ENCODE measurements at regions not wholly inside any gene's neighbourhood (a gene's known extent, or its start where the extent isn't known, plus 50 kb on each side); places are given as distances from the start of the nearest gene placed in this dataset.
A peak's percentile ranks its signal among the peaks of the same experiment; 100 is the strongest.

DNA sequence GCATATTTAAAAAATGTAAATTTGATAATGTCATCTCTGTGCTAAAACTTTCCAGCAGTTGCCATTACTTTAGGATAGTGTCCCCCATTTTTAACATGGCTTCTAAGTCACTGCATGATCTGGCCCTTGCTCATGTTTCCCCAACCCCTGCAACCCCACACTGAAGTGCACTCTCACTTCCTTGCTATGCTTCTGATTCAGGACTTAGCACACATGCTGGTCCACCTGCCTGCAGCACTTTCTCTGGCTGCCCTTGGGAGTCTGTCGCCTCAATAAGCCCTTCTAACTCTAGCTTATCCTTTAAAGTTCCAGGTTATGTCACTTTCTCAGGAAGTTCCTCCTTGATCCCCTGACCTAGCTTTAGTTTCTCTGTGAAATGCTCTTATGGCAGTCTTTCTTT is 241.0 kb downstream of the POSTN start:
- DNase-seq = no peak

DNA sequence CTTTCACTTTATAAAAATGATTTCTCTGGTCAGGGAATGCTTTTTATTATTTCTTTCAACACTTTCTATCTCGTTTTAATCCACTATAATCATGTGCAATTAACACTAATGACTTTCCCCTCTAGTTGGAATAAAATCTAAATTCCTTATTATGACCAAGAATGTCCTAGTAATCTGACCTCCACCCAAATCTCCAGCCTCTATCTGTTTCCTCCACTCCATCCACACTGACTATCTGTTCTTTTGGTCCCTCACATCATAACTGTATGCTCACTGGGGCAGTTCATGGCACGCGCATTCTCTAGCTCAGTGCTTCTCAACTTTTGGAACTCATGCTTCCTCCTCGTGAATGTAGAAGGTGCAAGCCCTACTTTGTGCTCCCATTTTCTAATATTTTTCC is 244.7 kb downstream of the POSTN start:
- no peak for DNase-seq

DNA sequence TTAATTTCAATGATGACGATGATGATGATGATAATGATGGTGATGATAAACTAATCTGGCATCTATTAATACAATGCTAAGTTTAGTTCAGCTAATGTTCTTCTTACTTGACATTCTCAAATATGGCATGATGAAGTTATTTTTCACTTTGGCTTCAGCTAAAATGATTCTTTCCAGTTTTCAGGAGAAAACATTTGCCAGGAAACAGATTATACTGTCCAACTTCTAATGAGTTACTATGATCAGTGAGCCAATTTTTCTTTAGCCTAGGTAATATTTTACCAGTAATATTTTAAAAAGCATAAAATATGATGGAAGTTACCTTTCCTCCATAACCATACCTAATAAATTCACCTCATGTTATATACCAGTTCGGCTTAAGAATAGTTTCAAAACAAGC is 245.7 kb upstream of the CSNK1A1L start:
- no peak for DNase-seq

DNA sequence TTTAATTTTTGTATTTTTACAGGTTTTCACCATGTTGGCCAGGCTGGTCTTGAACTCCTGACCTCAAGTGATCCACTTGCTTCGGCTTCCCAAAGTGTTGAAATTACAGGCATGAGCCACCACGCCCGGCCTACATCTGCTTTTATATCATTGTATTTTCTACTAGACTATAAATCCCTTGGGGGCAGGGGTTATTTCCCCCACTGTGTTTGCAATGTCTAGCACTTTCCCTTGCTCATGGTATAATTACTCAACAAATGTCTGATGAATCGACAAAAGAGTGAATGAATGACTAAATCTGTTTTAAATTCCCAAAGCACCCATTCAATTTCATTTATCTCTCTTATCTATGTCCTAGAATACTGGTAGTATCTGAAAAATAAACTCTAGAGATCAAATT is 244.5 kb upstream of the CSNK1A1L start:
- peak; percentile 34 for DNase-seq

DNA sequence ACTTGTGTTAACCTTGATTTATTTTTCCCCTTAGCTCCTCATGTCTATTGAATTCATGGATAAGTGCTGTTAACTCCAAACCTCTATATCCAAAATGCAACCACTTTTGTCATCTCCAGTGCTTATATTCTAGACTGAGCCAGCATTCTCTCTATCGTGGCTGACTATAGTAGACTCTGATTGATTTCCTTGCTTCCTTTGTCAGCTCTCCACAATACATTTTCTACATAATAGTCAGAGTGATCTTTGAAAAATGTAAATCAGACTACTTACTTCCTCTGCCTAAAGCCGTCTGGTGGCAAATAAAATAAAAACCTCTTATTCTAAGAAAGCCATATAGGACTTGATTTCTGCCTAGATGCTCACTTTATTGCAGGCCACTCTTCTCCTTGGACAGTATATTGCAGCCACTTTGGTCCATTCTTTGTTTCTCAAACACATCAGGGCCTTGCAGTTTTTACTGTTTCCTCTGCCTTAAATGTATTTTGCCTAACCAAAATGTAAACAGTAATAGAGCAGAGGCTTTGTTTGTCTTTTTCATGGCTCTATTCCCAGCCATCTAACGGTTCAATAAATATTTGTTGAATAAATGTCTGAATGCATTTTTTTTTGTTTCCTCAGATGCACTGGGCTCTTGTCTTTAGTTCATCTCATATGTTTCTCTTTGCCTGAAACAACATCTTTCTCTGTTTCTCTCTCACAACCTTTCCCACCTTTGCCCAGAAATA is 243.6 kb upstream of the CSNK1A1L start:
- no peak for DNase-seq

DNA sequence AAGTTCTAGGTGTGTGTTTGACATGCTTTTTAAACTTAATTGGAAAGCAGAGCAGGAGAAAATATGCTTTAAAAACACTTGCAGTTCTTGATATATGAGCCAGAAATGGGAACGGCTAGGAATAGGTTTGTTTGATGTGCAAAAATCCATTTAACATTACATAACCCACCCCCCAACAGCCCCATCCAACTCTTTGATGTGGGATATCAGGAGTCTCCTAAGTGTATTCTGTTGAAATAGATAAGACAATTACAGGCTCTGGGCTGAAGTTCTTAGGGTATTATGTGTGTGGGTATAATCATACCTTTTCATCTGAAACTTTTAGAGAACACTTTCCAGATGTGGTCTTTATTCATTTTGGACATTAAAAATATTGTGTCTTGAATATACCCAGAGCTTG is 240.4 kb upstream of the CSNK1A1L start:
- DNase-seq = no peak

DNA sequence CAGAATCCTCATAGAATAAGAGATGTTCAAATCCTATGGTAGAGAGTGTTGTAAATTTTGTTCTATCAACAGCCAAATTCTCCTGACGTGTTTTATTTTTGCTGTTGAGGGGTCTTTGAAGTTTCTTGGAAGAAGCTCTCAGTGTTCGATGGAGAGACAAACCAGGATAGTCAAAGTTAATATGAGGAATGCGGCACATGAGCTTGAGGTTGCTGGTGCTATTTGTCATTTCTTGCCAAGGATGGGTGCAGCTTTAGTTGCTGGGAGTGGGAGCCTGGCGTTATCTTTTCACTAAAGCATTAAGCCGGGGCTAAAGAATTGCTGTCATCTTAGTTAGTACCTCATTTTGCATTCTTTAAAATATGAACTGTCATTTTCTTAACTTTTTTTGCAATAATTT is 239.9 kb upstream of the CSNK1A1L start:
- DNase-seq = no peak

DNA sequence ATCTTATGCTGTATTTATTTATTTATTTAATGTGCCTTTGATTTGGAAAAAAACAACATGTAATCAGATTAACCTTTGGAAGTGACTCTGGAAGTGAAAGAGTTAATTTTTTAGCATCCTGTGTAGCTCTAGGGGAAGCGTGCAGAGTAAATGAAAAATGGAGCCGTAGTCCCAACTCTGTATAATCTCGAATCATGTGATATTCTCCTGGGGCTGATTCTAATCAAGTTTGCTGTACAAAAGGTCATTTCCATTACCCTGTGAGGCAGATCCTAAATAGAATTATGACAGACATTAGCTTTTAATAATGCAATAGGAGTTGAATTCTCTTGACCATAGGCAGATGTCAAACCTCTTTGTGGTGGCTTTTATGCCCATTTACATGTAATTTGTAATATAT is 238.6 kb upstream of the CSNK1A1L start:
- DNase-seq = no peak

DNA sequence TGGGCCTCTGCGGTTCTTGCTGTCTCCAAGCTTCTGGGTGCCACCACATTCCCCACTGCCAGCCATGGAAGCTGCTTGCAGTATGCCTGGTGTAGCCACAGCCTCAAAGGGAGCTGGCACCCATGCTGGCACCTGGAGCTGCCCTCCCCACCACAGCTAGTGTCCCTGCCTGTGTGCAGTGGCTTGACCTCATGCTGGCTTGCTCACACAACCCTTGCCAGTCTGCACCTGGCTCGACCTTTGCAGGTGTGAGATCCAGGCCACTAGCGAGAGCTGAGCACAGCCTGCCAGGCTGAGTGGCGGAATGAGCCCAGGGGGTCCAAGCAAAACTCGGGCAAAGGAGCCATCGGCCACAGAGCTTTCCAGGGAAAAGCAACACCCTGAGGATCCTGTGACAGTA is 236.7 kb upstream of the CSNK1A1L start:
- DNase-seq = no peak

DNA sequence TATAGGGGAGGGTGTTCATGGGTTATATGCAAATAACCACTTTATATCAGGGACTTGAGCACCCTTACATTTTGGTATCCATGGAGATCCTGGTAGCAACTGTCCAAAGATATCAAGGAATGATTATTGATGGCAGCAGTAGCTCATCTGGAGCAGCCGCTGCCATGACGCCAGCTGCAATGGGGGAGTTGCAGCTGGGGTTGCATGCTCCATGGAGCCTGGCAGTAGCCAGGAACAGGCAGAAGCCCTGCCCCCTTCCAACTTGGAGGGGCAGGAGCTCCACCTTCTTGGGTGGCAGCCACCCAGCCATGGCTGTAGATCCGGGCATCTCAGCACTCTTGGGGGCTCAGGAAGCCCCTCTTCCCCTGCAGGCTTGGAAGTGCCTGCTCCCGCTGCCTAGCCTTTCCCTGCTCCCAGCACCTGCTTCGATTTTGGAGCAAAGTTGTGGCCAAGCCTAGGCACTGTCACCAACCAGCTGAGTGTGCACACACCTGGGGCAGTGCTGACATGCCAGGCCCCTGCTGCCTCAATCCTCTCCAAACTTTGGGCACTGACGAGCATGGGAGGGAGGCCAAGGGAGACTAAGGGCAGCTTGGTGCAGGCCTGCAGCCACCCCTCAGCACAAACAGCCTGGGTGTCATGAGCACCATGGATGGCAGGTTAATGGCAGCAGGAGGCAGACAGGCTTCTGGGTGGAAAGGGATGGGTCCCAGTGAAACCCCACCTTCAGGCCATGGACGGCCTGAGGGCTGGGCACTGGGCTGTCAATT is 235.6 kb upstream of the CSNK1A1L start:
- DNase-seq = no peak

DNA sequence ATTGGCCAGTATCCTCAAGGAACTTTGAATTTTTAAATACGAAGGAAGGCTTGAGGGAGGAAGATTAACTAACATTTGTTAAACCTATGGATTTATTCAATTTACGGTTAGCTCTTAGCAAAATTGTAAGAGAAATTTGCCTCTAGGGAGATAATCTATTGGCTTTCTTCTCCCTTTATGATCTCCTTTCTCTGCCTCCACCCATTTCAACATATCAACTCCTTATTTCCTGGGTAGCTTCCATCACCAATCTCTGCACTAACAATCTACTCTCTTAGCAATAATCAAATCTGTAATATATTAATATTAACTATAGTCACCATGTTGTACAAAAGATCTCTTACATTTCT is 233.9 kb upstream of the CSNK1A1L start:
- no peak for DNase-seq

DNA sequence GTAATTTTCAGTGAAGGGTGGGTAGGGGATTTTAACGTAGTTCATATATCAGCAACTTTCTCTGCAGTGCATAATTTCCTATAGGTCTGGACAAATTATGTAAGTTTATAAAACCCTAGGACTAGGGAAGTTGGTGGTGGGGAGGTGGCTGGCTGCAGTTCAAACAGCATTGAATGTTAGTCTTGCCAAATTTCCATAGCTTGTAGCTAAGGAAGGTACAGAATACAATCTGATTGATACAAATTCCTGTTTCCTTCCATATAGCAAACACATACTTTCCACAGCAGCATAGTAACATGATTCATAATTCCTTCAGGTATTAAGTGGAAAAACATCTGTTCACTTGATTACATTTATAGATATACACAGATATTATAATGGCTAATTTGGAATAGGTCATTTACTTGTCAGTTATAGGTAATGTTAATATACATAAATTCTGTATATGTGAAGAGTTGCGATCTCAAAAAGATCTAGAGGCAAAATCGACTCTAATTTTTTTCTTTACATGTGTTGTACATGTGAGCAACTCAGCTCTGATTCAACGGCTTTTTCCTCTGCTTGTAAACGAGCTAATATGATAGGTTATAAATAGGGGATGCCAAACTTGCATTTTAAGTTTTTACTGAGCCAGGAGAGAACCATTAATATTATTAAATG is 233.4 kb upstream of the CSNK1A1L start:
- DNase-seq = peak; percentile 44

DNA sequence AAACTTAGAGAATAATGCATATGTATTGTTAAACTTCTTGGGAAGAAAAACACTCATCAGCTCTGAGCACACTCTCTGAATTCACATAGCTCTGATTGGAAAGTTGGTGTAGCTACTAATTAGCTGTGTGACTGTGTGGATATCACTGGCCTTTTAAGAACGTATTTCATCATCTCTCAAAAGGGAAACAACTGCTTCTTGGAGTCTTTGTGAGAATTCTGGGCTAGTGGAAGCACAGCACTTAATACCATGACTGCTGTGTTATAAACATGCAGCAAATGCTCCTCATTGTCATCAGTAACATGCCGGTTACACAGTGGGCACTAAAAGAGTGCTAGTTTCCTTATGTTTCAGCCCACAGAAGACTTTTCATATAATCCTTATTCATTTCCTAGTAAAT is 220.9 kb upstream of the CSNK1A1L start:
- DNase-seq = no peak

DNA sequence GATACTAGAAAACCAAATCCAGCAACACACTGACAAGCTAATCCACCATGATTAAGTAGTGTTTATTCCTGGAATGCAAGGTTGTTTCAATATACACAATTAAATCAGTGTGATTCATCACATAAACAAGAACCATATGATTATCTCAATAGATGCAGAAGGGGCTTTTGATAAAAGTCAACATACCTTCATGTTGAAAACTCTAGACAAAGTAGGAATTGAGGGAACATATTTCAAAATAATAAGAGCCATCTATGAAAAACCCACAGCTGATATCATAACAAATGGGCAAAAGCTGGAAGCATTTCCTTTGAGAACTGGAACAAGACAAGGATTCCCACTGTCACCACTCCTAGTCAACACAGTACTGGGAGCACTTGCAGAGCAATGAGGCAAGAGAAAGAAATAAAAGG is 213.6 kb upstream of the CSNK1A1L start:
- peak; percentile 80 for DNase-seq

DNA sequence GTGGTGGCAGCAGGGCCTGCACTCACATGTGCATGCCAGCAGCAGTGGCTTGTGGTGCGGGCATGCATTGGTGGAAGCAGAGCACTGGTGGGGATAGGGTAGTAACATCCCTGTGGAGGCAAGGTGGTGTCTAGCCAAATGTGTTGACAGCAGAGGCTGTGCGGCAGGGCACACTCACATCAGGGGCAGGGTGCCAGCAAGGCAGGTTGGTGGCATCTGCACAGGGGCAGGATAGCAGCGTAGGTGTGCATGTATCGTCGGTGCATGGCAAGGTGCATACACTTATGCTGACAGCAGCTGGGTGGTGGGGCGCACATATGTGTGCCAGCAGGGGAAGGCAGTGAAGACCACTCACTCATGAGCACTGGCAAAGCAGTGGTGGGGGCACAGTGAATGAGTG is 211.5 kb upstream of the CSNK1A1L start:
- DNase-seq = no peak

DNA sequence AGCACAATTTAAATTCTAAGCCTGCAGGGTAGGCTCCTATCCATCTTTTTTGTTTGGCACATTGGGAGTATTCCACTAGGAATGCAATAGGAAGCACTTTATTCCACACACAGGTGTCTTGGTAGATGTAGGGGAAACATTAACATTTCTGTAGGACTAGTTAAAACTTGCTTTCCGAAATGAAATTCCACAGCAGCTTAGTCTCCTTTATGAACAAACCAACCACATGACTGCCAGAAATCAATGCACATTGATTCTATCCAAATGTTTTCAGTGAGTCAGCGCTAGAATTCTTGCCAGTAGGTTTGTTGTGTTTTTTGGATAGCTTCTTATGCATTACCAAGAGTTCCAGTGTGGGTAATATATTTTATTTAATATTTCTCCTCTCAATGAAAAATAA is 207.9 kb upstream of the CSNK1A1L start:
- peak; percentile 98 for DNase-seq

DNA sequence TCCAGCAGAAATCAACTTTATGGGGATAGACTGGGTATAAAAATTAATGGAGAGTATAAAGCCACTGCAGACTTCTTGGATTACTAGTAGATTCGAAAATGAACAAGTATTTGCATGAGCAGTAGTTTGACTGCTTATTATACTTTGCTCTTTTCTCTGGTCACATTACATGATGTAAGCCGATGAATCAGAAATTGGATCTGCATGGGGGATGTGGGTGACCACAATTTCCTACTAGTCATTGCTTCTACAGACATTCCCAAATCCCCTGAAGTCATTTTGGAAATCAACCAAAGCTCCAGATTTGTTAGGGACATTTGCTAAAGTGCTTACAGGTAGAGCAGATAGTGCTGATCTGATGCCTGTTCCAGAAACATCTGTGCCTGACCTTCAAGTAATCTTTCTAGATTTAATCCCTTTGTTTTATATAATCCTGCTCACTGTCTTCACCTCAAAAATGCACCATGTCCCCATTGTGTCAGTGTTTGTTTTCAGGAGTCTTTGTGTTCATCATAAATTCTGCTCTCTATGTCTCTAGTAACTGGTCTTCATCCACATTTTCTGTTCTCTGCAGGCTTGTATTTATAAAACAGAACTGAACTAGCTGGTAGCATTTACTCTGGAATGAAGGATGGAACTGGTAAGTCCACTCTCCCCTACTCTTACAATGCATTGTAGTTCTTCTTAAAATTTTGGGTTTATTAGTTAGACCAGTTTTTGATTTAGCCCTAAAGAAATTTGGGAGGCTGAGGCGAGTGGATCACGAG is 201.5 kb upstream of the CSNK1A1L start:
- DNase-seq = peak; percentile 98

DNA sequence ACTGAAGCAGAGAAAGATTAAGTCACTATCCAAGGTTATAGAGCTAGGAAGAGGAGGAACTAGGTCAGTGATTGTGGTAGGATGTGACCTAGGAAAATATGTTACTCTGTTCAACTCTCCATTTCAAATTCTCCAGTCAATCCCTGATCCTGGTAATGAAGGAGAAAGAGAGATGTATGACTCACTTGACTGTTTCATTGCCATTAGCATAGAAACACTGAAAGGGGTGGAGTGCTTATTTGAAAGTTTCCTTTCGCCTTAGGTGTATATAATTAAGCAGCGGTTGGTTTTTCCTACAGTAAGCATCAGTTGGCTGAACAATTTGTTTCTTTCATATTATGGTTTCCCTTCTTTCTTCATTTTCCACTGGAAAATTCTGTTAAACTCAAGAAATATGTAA is 198.1 kb upstream of the CSNK1A1L start:
- peak; percentile 23 for DNase-seq

DNA sequence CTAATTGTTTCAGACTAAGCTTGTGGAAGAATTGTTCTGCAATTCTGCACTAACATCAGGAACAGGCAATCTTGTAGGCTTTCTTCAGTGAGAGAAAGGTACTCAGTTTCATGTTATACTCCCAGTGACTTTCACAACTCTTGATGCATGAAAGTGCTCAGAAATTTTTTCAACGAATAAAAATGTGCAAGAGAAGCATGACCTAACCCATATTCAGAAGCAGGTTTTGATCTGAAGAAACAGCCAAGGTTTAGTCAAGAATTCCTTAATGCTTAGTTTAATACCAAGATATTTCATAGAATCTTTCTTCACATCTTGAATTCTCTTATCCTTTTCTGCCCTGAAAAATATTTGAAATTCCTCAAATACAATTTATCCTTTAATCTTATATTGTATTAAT is 197.2 kb upstream of the CSNK1A1L start:
- peak; percentile 64 for DNase-seq

DNA sequence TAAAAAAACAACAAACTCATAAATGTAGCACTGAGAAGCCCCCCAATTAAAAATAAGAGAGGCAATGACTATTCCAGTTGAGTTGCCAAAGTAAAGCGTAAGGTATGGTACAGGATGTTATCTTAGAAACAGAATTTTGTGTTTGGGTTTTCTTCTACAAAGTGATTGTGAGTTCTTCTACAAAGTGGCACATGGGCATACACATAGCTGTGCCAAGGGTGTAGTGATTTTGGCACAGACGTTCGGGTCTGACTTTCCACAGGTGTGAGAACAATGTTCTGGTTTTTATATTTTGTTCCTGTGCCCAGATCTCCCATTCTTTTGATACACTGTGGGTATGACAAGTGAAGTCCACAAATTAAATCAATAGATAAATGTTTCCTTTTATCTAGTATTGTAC is 190.1 kb upstream of the CSNK1A1L start:
- DNase-seq = no peak

DNA sequence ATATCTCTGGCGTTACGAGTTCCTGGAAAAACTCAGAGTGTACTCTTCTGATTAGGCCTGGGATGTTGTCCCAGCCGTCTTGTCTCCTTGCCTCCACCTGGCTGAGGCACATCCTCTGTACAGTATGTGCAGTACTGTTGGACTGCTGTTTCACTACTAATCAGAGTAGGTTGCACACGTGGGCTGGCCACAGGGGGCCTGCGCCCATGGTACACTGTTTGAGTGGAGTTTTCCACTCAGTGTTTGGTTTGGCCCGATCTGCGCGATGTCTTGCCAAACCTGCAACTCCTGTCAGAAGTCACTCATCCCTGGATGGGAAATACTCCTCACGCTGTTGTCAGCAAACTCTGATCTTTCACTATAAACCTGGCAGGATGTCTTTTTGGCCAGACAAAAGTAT is 189.6 kb upstream of the CSNK1A1L start:
- peak; percentile 90 for DNase-seq

DNA sequence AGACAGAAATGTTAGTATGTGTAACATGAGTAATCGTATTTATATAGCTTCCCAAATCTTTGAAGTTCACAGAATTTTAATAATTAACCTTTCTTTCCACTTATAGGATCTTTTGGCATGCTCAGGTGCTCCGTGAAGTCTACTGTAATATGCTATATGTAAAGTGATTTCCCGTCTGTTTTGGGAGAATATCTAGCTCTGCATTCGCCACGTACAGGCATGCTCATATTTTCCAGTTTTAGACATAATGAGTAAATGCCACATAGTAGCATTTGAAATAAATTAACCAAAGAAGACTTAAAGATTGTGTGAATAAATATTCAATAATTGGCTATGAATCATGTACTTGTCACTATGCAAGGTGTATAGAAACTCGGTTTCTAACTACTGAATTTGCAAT is 189.0 kb upstream of the CSNK1A1L start:
- no peak for DNase-seq

DNA sequence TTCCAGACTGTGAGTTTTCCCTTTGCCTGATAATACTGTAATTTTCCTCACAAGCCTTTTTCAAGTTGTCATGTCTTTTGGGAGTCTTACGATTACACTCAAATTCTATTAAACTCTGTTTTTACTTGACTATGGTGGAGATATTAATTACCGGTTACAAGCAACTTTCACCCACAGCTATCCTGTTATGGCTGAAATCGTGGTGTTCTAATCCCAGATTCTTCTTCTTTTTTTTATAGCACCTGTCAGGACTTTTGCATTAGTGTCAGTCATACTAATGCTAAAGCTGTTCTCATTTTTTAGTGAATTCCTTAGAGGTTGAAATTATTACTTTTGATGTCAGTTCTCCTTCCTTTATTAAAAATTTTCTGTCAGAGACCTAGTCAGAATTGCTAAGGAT is 187.8 kb upstream of the CSNK1A1L start:
- no peak for DNase-seq

All from fibroblast of upper back skin (primary cell).